Muscle of back (tissue), 3 donors: ENCODE measurements at regions not wholly inside any gene's neighbourhood (a gene's known extent, or its start where the extent isn't known, plus 50 kb on each side); places are given as distances from the start of the nearest gene placed in this dataset.
A peak's percentile ranks its signal among the peaks of the same experiment; 100 is the strongest.

ENCODE experiments used
- DNase-seq, 3 donors: peaks; one replicate each; pipeline versions ENCODE4 v3.0.0 to v3.0.0-alpha.2; 2013

- DNase-seq: no peak
Measured at GRCh38 chr2:234601213-234601612, 104.3 kb upstream of the ARL4C start.

GRCh38 chr2:234597576-234597861 is 100.6 kb upstream of the ARL4C start:
- no peak for DNase-seq

- DNase-seq: no peak
Measured at GRCh38 chr2:234596696-234597575, 100.1 kb upstream of the ARL4C start.

GRCh38 chr2:234595829-234596228 is 98.9 kb upstream of the ARL4C start:
- DNase-seq: peak in 1 of 3 donors; percentile 12

GRCh38 chr2:234594715-234595114 is 97.8 kb upstream of the ARL4C start:
- no peak for DNase-seq

GRCh38 chr2:234593636-234594035 is 96.8 kb upstream of the ARL4C start:
- DNase-seq: no peak

- DNase-seq: no peak
Measured at GRCh38 chr2:234592541-234592940, 95.7 kb upstream of the ARL4C start.

GRCh38 chr2:234590076-234590475 is 93.2 kb upstream of the ARL4C start:
- no peak for DNase-seq

- no peak for DNase-seq
Measured at GRCh38 chr2:234588054-234588430, 91.2 kb upstream of the ARL4C start.

- DNase-seq: peak in 1 of 3 donors; percentile 27
Measured at GRCh38 chr2:234587341-234588053, 90.6 kb upstream of the ARL4C start.

- DNase-seq: no peak
Measured at GRCh38 chr2:234583331-234583730, 86.5 kb upstream of the ARL4C start.

GRCh38 chr2:234580686-234581085 is 83.8 kb upstream of the ARL4C start:
- no peak for DNase-seq

- DNase-seq: no peak
Measured at GRCh38 chr2:234579231-234579962, 82.5 kb upstream of the ARL4C start.

- DNase-seq: no peak
Measured at GRCh38 chr2:234578389-234578788, 81.5 kb upstream of the ARL4C start.

GRCh38 chr2:234577191-234577590 is 80.3 kb upstream of the ARL4C start:
- DNase-seq: no peak

GRCh38 chr2:234571620-234572407 is 74.9 kb upstream of the ARL4C start:
- DNase-seq: no peak

GRCh38 chr2:234570476-234570875 is 73.6 kb upstream of the ARL4C start:
- DNase-seq: no peak

GRCh38 chr2:234569776-234570430 is 73.0 kb upstream of the ARL4C start:
- no peak for DNase-seq

GRCh38 chr2:234566622-234567021 is 69.7 kb upstream of the ARL4C start:
- DNase-seq: no peak

- DNase-seq: no peak
Measured at GRCh38 chr2:234565842-234566619, 69.2 kb upstream of the ARL4C start.

- no peak for DNase-seq
Measured at GRCh38 chr2:234565201-234565600, 68.3 kb upstream of the ARL4C start.
